ENCODE measurements at regions not wholly inside any gene's neighbourhood (a gene's known extent, or its start where the extent isn't known, plus 50 kb on each side); places are given as distances from the start of the nearest gene placed in this dataset.

DNA sequence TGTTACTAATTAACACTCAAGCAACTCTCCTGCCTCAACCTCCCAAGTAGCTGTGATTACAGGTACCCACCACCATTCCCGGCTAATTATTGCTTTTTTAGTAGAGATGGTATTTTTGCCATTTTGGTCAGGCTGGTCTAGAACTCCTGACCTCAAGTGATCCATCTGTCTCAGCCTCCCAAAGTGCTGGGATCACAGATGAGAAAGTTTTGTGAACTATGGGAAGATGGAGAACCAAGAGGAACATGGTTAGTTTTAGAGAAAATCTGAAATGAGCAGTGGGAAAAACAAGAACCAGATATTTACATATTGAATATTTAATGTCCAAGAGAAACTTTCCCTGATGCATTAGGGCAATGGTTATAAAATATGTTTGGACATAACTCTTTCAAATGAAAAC lies 863.6 kb upstream of the MIR17HG start (continued):
- TF ChIP-seq ZNF396 (CRISPR knock-in tag; IDR thresholded peaks at IDR 0.05; ENCODE audit: borderline replicate concordance), result no peak
- TF ChIP-seq, protein P1, sequence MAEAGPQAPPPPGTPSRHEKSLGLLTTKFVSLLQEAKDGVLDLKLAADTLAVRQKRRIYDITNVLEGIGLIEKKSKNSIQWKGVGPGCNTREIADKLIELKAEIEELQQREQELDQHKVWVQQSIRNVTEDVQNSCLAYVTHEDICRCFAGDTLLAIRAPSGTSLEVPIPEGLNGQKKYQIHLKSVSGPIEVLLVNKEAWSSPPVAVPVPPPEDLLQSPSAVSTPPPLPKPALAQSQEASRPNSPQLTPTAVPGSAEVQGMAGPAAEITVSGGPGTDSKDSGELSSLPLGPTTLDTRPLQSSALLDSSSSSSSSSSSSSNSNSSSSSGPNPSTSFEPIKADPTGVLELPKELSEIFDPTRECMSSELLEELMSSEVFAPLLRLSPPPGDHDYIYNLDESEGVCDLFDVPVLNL (CRISPR knock-in tag; IDR thresholded peaks at IDR 0.05; ENCODE audit: borderline replicate concordance, low read depth), result no peak
- TF ChIP-seq ZNF281 (CRISPR knock-in tag; IDR thresholded peaks at IDR 0.05), result no peak
- TF ChIP-seq USF1 (CRISPR knock-in tag; IDR thresholded peaks at IDR 0.05), result no peak

DNA sequence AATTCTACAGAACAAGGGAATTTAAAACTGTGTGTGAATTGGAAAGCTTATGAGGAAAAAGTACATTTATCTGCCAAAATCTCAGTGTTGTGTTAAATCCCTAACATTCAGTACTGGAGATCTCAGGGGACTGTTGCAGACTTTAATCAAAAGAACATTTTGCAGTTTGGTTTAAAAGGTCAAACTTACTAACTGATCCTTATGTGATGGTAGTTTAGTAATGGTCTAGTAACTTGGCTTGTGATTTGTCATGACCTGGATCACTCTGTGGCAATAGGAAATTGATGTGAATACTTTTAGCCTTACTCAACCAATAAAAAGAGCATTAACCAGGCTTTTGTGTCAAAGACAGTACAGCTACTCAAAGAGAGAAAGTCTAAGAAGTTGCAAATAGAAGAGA lies 862.1 kb upstream of the MIR17HG start:
- H3K4me1 Mint-ChIP-seq, result no peaks in the 10 kb centered on the region
- H3K27me3 Mint-ChIP-seq (ENCODE audit: low read depth), result no peaks in the 10 kb centered on the region
- DNase-seq (ENCODE audit: low spot score) (no peak), ATAC-seq (no peak)
- no peak overlapping the region for H3K27ac Mint-ChIP-seq
- ChIA-PET CTCF (no interaction called here), POLR2A (no interaction called here)
- peaks cover 6% of the 10 kb centered on the region; the same call in 1 of the 2 replicates for H3K36me3 Mint-ChIP-seq
- H3K4me3 Mint-ChIP-seq, result no peak overlapping the region
- peaks cover 21% of the 10 kb centered on the region for H3K9me3 Mint-ChIP-seq
- TF ChIP-seq ZNF121 (CRISPR knock-in tag; IDR thresholded peaks at IDR 0.05) (no peak), ZNF425 (CRISPR knock-in tag; conservative IDR thresholded peaks at IDR 0.05) (no peak), ZMAT4 (CRISPR knock-in tag; IDR thresholded peaks at IDR 0.05) (no peak), E2F1 (CRISPR knock-in tag; IDR thresholded peaks at IDR 0.05) (no peak), RELA (CRISPR knock-in tag; IDR thresholded peaks at IDR 0.05; ENCODE audit: borderline replicate concordance) (no peak), SMAD3 (CRISPR knock-in tag; IDR thresholded peaks at IDR 0.05; ENCODE audit: borderline replicate concordance) (no peak), ZNF263 (CRISPR knock-in tag; IDR thresholded peaks at IDR 0.05; ENCODE audit: low read depth) (no peak), MLX (CRISPR knock-in tag; IDR thresholded peaks at IDR 0.05) (no peak), ZNF219 (CRISPR knock-in tag; IDR thresholded peaks at IDR 0.05; ENCODE audit: borderline replicate concordance) (no peak), ATF6 (CRISPR knock-in tag; IDR thresholded peaks at IDR 0.05) (no peak), PRRX2 (CRISPR knock-in tag; IDR thresholded peaks at IDR 0.05) (no peak)
- TF ChIP-seq, protein P1 (CRISPR knock-in tag; IDR thresholded peaks at IDR 0.05; ENCODE audit: borderline replicate concordance, low read depth), result no peak
- TF ChIP-seq, protein P2, sequence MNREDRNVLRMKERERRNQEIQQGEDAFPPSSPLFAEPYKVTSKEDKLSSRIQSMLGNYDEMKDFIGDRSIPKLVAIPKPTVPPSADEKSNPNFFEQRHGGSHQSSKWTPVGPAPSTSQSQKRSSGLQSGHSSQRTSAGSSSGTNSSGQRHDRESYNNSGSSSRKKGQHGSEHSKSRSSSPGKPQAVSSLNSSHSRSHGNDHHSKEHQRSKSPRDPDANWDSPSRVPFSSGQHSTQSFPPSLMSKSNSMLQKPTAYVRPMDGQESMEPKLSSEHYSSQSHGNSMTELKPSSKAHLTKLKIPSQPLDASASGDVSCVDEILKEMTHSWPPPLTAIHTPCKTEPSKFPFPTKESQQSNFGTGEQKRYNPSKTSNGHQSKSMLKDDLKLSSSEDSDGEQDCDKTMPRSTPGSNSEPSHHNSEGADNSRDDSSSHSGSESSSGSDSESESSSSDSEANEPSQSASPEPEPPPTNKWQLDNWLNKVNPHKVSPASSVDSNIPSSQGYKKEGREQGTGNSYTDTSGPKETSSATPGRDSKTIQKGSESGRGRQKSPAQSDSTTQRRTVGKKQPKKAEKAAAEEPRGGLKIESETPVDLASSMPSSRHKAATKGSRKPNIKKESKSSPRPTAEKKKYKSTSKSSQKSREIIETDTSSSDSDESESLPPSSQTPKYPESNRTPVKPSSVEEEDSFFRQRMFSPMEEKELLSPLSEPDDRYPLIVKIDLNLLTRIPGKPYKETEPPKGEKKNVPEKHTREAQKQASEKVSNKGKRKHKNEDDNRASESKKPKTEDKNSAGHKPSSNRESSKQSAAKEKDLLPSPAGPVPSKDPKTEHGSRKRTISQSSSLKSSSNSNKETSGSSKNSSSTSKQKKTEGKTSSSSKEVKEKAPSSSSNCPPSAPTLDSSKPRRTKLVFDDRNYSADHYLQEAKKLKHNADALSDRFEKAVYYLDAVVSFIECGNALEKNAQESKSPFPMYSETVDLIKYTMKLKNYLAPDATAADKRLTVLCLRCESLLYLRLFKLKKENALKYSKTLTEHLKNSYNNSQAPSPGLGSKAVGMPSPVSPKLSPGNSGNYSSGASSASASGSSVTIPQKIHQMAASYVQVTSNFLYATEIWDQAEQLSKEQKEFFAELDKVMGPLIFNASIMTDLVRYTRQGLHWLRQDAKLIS (CRISPR knock-in tag; IDR thresholded peaks at IDR 0.05; ENCODE audit: borderline replicate concordance), result no peak
- TF ChIP-seq, protein P3, sequence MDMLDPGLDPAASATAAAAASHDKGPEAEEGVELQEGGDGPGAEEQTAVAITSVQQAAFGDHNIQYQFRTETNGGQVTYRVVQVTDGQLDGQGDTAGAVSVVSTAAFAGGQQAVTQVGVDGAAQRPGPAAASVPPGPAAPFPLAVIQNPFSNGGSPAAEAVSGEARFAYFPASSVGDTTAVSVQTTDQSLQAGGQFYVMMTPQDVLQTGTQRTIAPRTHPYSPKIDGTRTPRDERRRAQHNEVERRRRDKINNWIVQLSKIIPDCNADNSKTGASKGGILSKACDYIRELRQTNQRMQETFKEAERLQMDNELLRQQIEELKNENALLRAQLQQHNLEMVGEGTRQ (CRISPR knock-in tag; IDR thresholded peaks at IDR 0.05), result no peak
